ENCODE measurements at regions not wholly inside any gene's neighbourhood (a gene's known extent, or its start where the extent isn't known, plus 50 kb on each side); places are given as distances from the start of the nearest gene placed in this dataset.

- no peak for ATAC-seq
- H3K27ac Mint-ChIP-seq: no peak overlapping the region
- no peaks in the 10 kb centered on the region for H3K4me1 Mint-ChIP-seq
- no peak for DNase-seq (ENCODE audit: low spot score in 2 of 2)
- H3K36me3 Mint-ChIP-seq: no peaks in the 10 kb centered on the region
- H3K4me3 Mint-ChIP-seq: no peak overlapping the region
- no peaks in the 10 kb centered on the region for H3K9me3 Mint-ChIP-seq
Measured at GRCh38 chr16:86893506-86893905, 315.2 kb downstream of the FOXL1 start.

GRCh38 chr16:86894029-86894567, 315.7 kb downstream of the FOXL1 start:
- H3K27ac Mint-ChIP-seq: no peak overlapping the region
- no peak overlapping the region for H3K4me3 Mint-ChIP-seq
- DNase-seq (ENCODE audit: low spot score in 2 of 2): no peak
- no peak for ATAC-seq
- H3K9me3 Mint-ChIP-seq: no peaks in the 10 kb centered on the region
- no peaks in the 10 kb centered on the region for H3K36me3 Mint-ChIP-seq
- no peaks in the 10 kb centered on the region for H3K4me1 Mint-ChIP-seq

GRCh38 chr16:86894925-86895324, 316.6 kb downstream of the FOXL1 start:
- Mint-ChIP-seq H3K9me3 (no peaks in the 10 kb centered on the region), H3K4me1 (no peaks in the 10 kb centered on the region), H3K27ac (no peak overlapping the region), H3K4me3 (no peak overlapping the region), H3K36me3 (no peaks in the 10 kb centered on the region)
- no peak for ATAC-seq
- no peak for DNase-seq (ENCODE audit: low spot score in 2 of 2)

GRCh38 chr16:86895606-86896005, 317.3 kb downstream of the FOXL1 start:
- ATAC-seq (no peak), DNase-seq (ENCODE audit: low spot score in 2 of 2) (no peak)
- no peaks in the 10 kb centered on the region for H3K4me1 Mint-ChIP-seq
- H3K4me3 Mint-ChIP-seq: no peak overlapping the region
- H3K27ac Mint-ChIP-seq: no peak overlapping the region
- no peaks in the 10 kb centered on the region for H3K9me3 Mint-ChIP-seq
- H3K36me3 Mint-ChIP-seq: no peaks in the 10 kb centered on the region

- DNase-seq (ENCODE audit: low spot score in 2 of 2) (no peak), ATAC-seq (no peak)
- no peak overlapping the region for H3K4me3 Mint-ChIP-seq
- no peaks in the 10 kb centered on the region for H3K9me3 Mint-ChIP-seq
- H3K27ac Mint-ChIP-seq: no peak overlapping the region
- no peaks in the 10 kb centered on the region for H3K4me1 Mint-ChIP-seq
- no peaks in the 10 kb centered on the region for H3K36me3 Mint-ChIP-seq
Measured at GRCh38 chr16:86896976-86897375, 318.6 kb downstream of the FOXL1 start.

DNA sequence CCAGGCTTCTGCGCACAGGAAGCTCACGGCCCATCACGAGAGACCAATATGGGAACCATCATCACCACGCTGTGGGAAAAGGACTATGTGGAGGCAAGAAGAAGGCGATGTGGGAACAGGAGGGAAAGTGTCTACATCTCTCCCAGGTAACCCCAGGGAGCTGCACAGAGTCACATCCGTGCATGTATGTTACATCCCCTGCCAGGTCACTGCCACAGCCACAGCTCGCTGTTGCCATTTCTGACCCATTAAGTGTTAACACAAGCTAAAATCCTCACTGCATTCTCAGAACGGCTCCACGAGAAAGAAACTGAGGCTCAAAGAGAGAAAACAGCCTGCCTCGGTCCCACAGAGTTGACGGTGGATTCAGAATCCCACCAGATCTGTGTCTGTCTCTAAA, 319.1 kb downstream of the FOXL1 start:
- no peaks in the 10 kb centered on the region for H3K36me3 Mint-ChIP-seq
- no peaks in the 10 kb centered on the region for H3K9me3 Mint-ChIP-seq
- no peak overlapping the region for H3K27ac Mint-ChIP-seq
- ATAC-seq (no peak), DNase-seq (ENCODE audit: low spot score in 2 of 2) (no peak)
- no peak overlapping the region for H3K4me3 Mint-ChIP-seq
- H3K4me1 Mint-ChIP-seq: no peaks in the 10 kb centered on the region

- H3K4me3 Mint-ChIP-seq: no peak overlapping the region
- ATAC-seq (no peak), DNase-seq (ENCODE audit: low spot score in 2 of 2) (no peak)
- H3K36me3 Mint-ChIP-seq: no peaks in the 10 kb centered on the region
- no peaks in the 10 kb centered on the region for H3K4me1 Mint-ChIP-seq
- no peak overlapping the region for H3K27ac Mint-ChIP-seq
- H3K9me3 Mint-ChIP-seq: no peaks in the 10 kb centered on the region
Measured at GRCh38 chr16:86898386-86898785, 320.0 kb downstream of the FOXL1 start.

DNA sequence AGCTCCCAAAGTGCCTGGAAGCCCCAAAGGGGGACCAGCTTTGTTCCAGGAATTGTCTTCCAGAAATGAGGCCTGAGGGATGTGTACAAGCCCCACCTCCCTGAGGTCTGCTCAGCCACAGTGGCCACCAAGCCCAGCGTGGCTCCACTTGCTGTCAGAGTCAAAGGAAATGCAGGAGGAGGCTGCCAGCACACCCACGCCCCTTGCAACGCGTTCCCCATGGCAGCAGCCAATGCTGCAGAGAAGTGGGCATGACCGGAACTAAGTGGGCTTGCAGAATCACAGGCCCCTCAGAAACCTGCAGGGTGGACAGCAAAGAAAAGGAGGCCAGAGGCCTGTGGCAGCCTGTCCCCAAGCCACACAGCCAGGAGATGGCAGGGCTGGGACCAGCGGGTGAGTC, 320.8 kb downstream of the FOXL1 start:
- DNase-seq (ENCODE audit: low spot score in 2 of 2) (no peak), ATAC-seq (no peak)
- no peak overlapping the region for H3K4me3 Mint-ChIP-seq
- no peaks in the 10 kb centered on the region for H3K9me3 Mint-ChIP-seq
- no peaks in the 10 kb centered on the region for H3K36me3 Mint-ChIP-seq
- no peaks in the 10 kb centered on the region for H3K4me1 Mint-ChIP-seq
- H3K27ac Mint-ChIP-seq: no peak overlapping the region

- Mint-ChIP-seq H3K27ac (no peak overlapping the region), H3K9me3 (no peaks in the 10 kb centered on the region), H3K4me3 (no peak overlapping the region), H3K4me1 (no peaks in the 10 kb centered on the region), H3K36me3 (no peaks in the 10 kb centered on the region)
- no peak for DNase-seq (ENCODE audit: low spot score in 2 of 2)
- ATAC-seq: no peak
Measured at GRCh38 chr16:86899757-86900156, 321.4 kb downstream of the FOXL1 start.

- no peaks in the 10 kb centered on the region for H3K36me3 Mint-ChIP-seq
- H3K4me3 Mint-ChIP-seq: no peak overlapping the region
- DNase-seq (ENCODE audit: low spot score in 2 of 2) (no peak), ATAC-seq (no peak)
- H3K27ac Mint-ChIP-seq: no peak overlapping the region
- H3K4me1 Mint-ChIP-seq: no peaks in the 10 kb centered on the region
- no peaks in the 10 kb centered on the region for H3K9me3 Mint-ChIP-seq
Measured at GRCh38 chr16:86901483-86901882, 323.1 kb downstream of the FOXL1 start.

DNA sequence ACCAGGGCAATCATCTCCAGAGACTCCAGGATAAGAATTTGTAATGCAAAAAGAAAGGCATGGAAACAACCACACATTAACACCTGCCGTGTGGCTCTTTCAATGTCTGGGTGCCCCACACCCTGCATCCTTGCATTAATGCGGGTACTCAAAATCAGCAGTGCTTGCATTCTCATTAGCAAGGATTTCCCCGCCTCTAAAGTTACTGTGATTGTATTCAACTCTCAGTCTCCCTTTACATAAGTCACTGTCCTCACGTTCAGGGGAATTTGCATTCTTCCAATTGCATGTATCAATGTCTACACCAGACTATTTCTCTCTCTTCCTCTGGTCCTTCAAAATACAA, 324.3 kb downstream of the FOXL1 start:
- DNase-seq (ENCODE audit: low spot score in 2 of 2) (no peak), ATAC-seq (no peak)
- Mint-ChIP-seq H3K36me3 (no peaks in the 10 kb centered on the region), H3K27ac (no peak overlapping the region), H3K4me3 (no peak overlapping the region), H3K9me3 (no peaks in the 10 kb centered on the region), H3K4me1 (no peaks in the 10 kb centered on the region)

DNA sequence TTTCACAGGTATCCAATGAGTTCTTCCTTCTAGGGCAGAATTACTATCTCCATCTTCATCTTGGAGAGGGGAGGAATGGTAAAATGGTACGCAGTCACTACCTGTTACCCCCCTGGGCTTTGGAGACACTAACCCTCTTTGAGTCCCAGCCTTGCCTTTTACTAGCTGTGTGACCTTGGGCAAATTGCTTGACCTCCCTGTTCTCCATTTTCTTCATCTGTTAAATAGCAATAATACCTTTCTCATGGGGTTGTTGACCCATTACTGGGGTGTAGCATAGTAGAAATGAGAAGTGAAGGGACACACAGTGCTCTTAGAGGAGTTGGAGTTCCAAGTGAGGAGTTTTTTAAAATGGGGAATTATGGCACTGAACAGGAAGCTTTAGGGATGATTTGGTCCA, 324.7 kb downstream of the FOXL1 start:
- ATAC-seq (no peak), DNase-seq (ENCODE audit: low spot score in 2 of 2) (no peak)

GRCh38 chr16:86905302-86905701, 327.0 kb downstream of the FOXL1 start:
- Mint-ChIP-seq H3K4me1 (no peaks in the 10 kb centered on the region), H3K36me3 (no peaks in the 10 kb centered on the region), H3K4me3 (no peak overlapping the region), H3K9me3 (no peaks in the 10 kb centered on the region), H3K27ac (no peak overlapping the region)
- ATAC-seq: no peak
- no peak for DNase-seq (ENCODE audit: low spot score in 2 of 2)

More for the DNA sequence above, 324.7 kb downstream of the FOXL1 start:
- no peaks in the 10 kb centered on the region for H3K9me3 Mint-ChIP-seq
- no peak overlapping the region for H3K4me3 Mint-ChIP-seq
- no peaks in the 10 kb centered on the region for H3K36me3 Mint-ChIP-seq
- H3K27ac Mint-ChIP-seq: no peak overlapping the region
- no peaks in the 10 kb centered on the region for H3K4me1 Mint-ChIP-seq

DNA sequence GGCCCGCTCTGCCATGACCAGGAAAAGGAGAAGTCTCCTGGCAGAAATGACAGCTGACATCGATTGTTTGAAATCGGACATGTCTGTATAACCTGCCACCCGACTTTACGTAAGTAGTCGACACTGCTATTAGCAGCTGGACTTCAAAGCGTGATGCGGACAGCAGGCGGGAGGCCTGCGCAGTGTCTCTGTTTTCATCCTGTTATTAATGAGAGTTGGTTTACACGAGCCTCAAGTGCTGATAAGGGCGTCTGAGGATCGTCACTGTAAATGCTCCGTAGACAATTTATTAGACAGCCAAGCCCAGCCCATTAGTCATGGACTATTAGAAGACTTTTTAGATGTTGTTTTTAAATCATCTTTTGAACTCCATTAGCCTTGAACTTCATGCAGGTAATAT, 328.3 kb downstream of the FOXL1 start:
- Mint-ChIP-seq H3K4me3 (no peak overlapping the region), H3K4me1 (no peaks in the 10 kb centered on the region), H3K9me3 (no peaks in the 10 kb centered on the region), H3K27ac (no peak overlapping the region), H3K36me3 (no peaks in the 10 kb centered on the region)
- ATAC-seq (no peak), DNase-seq (ENCODE audit: low spot score in 2 of 2) (no peak)

DNA sequence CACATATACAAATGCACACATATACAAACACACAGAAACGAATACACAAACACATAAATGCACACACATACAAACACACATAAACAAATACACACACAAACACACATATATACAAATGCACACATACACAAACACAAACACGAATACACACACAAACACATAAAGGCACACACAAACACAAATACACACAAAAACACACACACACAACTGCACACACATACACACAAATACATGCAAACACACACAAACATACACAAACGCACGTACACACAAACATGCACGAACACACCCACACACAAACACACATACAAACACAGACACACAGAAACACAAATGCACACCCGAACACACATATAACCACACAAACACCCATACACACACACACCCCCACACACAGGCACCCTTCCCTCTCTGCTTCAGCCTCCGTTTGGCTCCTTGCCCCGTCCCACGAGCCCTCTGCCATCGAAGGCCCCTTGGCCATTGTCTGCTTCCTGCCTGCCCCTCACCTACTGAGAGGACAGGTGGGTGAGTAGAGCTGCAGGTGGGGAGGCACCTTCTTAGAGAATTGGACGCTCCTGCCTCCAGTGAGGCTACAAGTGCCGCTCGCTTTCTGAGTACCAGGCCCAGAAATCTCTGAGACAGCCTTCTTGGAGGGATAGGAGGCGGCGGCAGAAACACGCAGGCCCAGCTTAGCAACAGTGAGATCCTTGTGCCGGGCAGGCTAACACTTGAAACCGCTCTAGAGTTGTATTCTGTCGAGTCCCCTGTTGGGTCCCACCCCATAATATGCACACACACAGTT, 331.2 kb downstream of the FOXL1 start:
- Mint-ChIP-seq H3K27ac (no peak overlapping the region), H3K4me3 (no peak overlapping the region), H3K4me1 (no peaks in the 10 kb centered on the region), H3K9me3 (no peaks in the 10 kb centered on the region), H3K36me3 (no peaks in the 10 kb centered on the region)
- ATAC-seq (no peak), DNase-seq (ENCODE audit: low spot score in 2 of 2) (no peak)

DNA sequence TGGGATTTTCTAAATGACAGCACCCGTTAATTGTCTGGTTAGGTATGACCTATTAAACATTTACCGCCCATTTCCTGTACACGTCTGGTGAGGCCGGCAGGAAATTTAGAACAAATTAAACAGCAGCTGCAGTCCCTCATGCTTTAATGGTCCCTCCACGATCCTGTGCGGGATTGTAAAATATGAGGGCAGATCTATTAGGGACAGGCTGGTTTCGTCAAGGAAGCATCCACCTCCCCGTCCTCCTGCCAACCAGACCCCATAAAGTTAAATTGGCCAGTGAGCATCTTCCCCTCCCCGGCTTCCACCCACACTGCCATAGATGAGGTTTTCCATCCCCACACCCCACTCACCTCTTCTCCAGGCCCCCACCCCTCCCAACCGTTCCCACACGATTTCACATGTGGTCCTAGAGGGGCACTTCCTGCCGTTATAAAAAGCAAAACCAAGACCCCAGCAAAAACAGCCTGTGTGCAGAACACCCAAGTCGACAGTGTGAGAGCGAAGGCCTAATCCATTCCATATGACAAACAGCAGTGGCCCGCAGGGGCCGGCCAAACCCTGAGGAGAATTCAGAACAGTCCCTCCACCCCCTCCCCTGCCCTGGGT, 331.9 kb downstream of the FOXL1 start:
- no peaks in the 10 kb centered on the region for H3K36me3 Mint-ChIP-seq
- no peaks in the 10 kb centered on the region for H3K4me1 Mint-ChIP-seq
- ATAC-seq: no peak
- no peaks in the 10 kb centered on the region for H3K9me3 Mint-ChIP-seq
- no peak for DNase-seq (ENCODE audit: low spot score in 2 of 2)
- H3K4me3 Mint-ChIP-seq: no peak overlapping the region
- H3K27ac Mint-ChIP-seq: no peak overlapping the region

Measured in stimulated activated effector memory CD8-positive, alpha-beta T cell treated with anti-CD3 and anti-CD28 coated beads, Interleukin-12 subunit alpha, Interleukin-12 subunit beta, amount 100 ng/mL, for 72 hours (primary cell).